Fibroblast of pulmonary artery (primary cell): ENCODE measurements at regions not wholly inside any gene's neighbourhood (a gene's known extent, or its start where the extent isn't known, plus 50 kb on each side); places are given as distances from the start of the nearest gene placed in this dataset.
"Not testable (repeated sequence)": the region's sequence is repeated elsewhere in the genome, so short reads cannot be mapped to it uniquely, and the experiment has no call there.

Experiments
- DNase-seq: peaks from one replicate; pipeline ENCODE4 v3.0.0-alpha.2; 2010; ENCODE audit warnings: low read depth
- H3K4me3 ChIP-seq: replicated peaks from 2 replicates; pipeline ENCODE4 v1.5.1; 2011; ENCODE audit warnings: low read depth, mild to moderate bottlenecking, control low read depth, low read length, moderate library complexity
- TF ChIP-seq, protein P1 (sequence below): IDR thresholded peaks from 2 replicates; pipeline ENCODE4 v1.5.1; 2011; ENCODE audit warnings: mild to moderate bottlenecking, control low read depth, low read length, inconsistent platforms; ENCODE audit errors: missing control alignments

DNA sequence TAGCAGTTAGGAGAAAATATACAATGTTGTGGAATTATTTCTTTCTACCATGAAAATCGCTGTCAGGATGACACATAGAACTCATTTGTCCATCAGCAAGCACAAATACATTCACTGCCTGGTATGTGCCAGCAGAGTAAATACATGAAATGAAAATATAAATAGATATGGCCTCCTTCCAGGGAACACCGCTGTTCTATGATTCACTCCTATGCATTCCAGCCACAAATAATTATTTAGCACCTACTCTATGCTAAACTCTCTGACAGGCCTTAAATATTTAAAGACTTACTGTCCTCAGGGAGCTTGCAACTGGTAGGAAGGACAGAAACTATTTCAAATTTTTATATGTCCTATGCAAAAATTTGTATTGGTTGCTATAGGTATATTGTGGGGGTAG lies 975.0 kb upstream of the NCAM2 start:
- DNase-seq = no peak
- H3K4me3 ChIP-seq = no peak overlapping the region

DNA sequence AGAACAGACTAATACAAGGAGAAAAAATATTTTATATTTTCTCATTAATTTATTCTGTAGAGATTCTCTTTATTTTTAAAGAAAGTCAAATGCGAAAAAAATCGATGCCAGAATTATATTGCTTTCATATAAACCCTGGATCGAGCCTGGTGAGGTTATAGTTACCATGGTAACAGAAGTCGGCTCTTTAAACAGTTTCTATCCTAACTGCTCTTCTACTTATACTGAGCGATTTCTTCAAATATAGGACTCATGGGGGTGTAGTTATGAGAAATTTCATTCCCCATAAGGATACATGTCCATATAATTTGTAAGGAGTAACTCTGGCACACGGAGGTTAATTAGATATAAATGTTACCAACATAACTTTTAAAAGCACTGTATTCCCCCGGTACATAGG lies 973.5 kb upstream of the NCAM2 start:
- H3K4me3 ChIP-seq = no peak overlapping the region
- no peak for DNase-seq

More for the DNA sequence above, 975.0 kb upstream of the NCAM2 start:
- TF ChIP-seq, protein P1, sequence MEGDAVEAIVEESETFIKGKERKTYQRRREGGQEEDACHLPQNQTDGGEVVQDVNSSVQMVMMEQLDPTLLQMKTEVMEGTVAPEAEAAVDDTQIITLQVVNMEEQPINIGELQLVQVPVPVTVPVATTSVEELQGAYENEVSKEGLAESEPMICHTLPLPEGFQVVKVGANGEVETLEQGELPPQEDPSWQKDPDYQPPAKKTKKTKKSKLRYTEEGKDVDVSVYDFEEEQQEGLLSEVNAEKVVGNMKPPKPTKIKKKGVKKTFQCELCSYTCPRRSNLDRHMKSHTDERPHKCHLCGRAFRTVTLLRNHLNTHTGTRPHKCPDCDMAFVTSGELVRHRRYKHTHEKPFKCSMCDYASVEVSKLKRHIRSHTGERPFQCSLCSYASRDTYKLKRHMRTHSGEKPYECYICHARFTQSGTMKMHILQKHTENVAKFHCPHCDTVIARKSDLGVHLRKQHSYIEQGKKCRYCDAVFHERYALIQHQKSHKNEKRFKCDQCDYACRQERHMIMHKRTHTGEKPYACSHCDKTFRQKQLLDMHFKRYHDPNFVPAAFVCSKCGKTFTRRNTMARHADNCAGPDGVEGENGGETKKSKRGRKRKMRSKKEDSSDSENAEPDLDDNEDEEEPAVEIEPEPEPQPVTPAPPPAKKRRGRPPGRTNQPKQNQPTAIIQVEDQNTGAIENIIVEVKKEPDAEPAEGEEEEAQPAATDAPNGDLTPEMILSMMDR = no peak

DNA sequence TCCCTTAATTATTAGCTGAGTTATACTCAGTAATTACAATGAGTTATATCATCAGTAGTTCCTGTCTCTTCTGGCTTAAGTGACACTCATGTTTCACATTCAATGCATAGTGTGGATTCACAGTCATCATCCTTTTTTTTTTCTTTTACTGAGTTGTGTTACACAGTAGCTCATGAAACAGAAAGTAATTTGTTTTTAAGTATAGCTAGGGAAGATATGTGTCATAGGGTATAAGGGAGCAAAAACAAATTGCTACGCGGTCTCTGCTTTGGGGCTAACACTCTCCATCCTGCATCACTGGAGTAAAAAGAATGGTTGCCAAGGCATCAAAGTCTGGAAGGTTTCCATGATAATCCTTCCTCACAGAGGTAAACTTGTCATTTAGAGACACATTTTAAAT lies 971.7 kb upstream of the NCAM2 start:
- no peak for DNase-seq
- TF ChIP-seq, protein P1 = no peak

More for the DNA sequence above, 973.5 kb upstream of the NCAM2 start:
- TF ChIP-seq, protein P1 = no peak

DNA sequence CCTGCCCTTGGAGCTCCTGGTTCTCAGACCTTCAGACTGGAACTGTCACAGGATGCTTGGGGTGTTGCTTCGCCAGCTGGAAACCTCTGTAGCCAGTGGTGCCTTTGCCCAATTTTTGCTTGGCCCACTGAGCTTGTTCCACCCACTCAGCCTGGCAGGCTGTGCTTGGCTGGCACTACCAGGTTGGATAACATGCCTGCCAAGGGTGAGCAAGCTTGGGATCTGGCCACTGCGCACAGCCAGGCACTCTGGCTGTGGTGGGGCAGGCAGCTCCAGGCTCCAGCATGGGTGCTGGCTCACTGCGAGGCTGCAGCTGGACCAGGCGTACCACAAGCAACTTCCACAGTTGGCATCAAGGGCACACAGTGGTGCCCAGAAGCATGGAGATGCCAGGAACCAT lies 967.8 kb upstream of the NCAM2 start:
- TF ChIP-seq, protein P1 = no peak
- H3K4me3 ChIP-seq = no peak overlapping the region
- no peak for DNase-seq

More for the DNA sequence above, 971.7 kb upstream of the NCAM2 start:
- H3K4me3 ChIP-seq = no peak overlapping the region

DNA sequence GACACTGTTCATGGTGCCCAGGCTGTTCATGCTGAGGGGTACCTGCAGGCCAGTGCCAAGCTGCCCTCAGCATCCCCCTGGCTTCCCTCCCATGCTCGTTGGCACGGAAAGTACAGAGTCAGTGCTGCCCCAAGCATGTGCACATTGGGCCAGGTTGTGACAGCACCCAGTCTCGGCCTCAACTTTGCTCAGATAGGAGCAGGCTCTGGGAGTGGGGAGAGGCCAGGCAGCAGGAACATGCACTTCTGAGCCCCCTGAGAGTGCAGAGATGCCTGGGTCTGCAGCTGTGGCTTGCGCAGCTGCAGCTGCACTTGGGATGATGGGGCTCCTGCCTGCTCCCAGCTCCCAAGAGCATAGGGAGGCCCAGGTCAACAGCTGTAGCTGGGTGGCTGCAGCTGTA lies 966.4 kb upstream of the NCAM2 start:
- DNase-seq = no peak
- TF ChIP-seq, protein P1 = no peak
- no peak overlapping the region for H3K4me3 ChIP-seq

DNA sequence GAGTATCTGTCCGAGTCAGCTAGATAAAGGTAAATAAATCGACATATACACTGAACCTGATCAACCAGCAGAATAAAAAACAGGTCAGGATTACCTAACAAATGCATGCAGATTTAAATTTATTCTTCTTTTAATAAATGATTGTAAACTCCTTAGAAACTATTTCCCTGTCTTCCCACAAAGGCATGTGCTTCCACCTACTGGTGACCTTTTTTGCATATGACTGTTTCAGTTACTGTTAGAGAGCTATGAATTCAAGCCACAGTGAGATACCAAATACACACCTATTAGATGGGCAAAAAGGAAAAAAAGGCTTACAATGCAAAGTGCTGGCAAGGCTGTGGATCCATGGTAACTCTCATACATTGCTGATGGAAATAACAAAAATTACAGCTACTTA lies 957.4 kb upstream of the NCAM2 start:
- DNase-seq = no peak
- TF ChIP-seq, protein P1 = no peak
- no peak overlapping the region for H3K4me3 ChIP-seq

DNA sequence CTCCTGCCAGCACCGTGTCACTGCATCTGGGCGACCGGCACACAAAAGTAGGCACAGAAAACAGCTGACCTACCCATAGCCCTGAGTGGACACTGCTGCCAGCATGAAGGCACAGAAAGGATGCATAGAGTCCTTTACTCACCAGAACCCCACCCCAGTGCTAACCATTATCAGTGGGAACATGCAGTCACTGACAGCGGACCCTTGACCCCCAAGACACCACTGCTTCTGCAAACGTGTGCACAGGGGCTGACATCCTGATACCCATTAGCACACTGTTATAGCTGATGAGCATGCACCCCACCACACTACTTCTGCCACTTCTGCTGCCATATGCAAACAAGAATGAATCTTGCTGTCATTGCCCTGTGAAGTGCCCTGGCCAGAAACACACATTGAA lies 953.0 kb upstream of the NCAM2 start:
- H3K4me3 ChIP-seq = no peak overlapping the region
- no peak for DNase-seq
- TF ChIP-seq, protein P1 = no peak

DNA sequence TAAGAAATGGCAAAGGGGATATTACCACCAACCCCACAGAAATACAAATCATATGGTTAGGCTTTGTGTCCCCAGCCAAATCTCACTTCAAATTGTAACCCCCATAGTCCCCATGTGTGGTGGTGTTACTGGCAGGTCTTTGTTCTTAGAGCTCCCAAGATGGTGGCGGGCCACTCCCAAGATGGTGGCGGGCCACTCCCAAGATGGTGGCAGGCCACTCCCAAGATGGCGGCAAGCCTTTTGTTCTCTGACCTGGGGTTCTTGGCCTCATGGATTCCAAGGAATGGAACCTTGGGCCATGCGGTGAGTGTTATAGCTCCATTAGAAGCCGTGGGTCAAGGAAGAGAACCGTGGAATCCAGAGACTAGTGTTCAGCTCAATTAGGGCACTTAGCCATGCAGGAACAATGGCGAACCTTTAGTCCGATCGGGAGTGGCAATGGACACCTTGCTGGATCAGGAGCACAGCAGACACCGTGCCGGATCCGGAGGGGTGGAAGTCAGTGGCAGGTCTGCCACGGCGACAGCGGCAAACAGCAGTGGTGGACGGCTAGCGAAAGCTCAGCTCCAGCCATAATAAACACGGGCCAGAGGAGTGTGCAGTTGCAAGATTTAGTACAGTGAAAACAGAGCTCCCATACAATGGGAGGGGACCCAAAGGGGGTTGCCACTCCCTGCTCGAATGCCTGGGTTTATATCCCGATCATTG lies 949.9 kb upstream of the NCAM2 start:
- not testable (repeated sequence) for DNase-seq

More for the DNA sequence above, 949.9 kb upstream of the NCAM2 start:
- H3K4me3 ChIP-seq = not testable (repeated sequence)
